H9 (cell line): ENCODE measurements at regions not wholly inside any gene's neighbourhood (a gene's known extent, or its start where the extent isn't known, plus 50 kb on each side); places are given as distances from the start of the nearest gene placed in this dataset.

Experiments used
- DNase-seq: peaks from one replicate; pipeline ENCODE4 v3.0.0-alpha.2; 2017
- H2AFZ ChIP-seq: one replicate; pipeline ENCODE4 v1.6.1; 2013; ENCODE audit warnings: mild to moderate bottlenecking, low read length, control low read depth, moderate library complexity
- H2AK5ac ChIP-seq: 2 replicates; pipeline ENCODE4 v1.6.1; 2013; ENCODE audit warnings: low read length, control low read depth, mixed read lengths; ENCODE audit not compliant: insufficient read length
- H2BK120ac ChIP-seq: one replicate; pipeline ENCODE4 v1.6.1; 2013; ENCODE audit warnings: low read depth, mild to moderate bottlenecking, low read length, control low read depth, inconsistent platforms; ENCODE audit not compliant: poor library complexity, severe bottlenecking
- H2BK12ac ChIP-seq: 2 replicates; pipeline ENCODE4 v1.6.1; 2013; ENCODE audit warnings: low read length, control low read depth, mixed read lengths, low read depth; ENCODE audit not compliant: insufficient read length
- H2BK15ac ChIP-seq: 2 replicates; pipeline ENCODE4 v1.6.1; 2013; ENCODE audit warnings: low read depth, low read length, control low read depth
- H2BK20ac ChIP-seq: one replicate; pipeline ENCODE4 v1.6.1; 2013; ENCODE audit warnings: low read depth, mild to moderate bottlenecking, low read length, control low read depth, inconsistent platforms; ENCODE audit not compliant: poor library complexity, severe bottlenecking
- H2BK5ac ChIP-seq: 2 replicates; pipeline ENCODE4 v1.6.1; 2013; ENCODE audit warnings: low read length, control low read depth, mixed read lengths; ENCODE audit not compliant: insufficient read length
- H3K14ac ChIP-seq: 2 replicates; pipeline ENCODE4 v1.6.1; 2013; ENCODE audit warnings: low read length, control low read depth; ENCODE audit not compliant: insufficient read depth
- H3K18ac ChIP-seq: 2 replicates; pipeline ENCODE4 v1.6.1; 2013; ENCODE audit warnings: low read depth, mild to moderate bottlenecking, mixed read lengths, low read length, control low read depth; ENCODE audit not compliant: insufficient read length
- H3K23ac ChIP-seq: 2 replicates; pipeline ENCODE4 v1.6.1; 2013; ENCODE audit warnings: low read length, control low read depth, mixed read lengths, low read depth; ENCODE audit not compliant: insufficient read length
- H3K23me2 ChIP-seq: 2 replicates; pipeline ENCODE4 v1.6.1; 2013; ENCODE audit warnings: low read depth, mild to moderate bottlenecking, mixed read lengths, low read length, control low read depth; ENCODE audit not compliant: insufficient read length, poor library complexity, severe bottlenecking
- H3K27ac ChIP-seq: 2 replicates; pipeline ENCODE4 v1.5.1; 2013; ENCODE audit warnings: low read length, control low read depth, mixed read lengths, low read depth; ENCODE audit not compliant: insufficient read length
- H3K27me3 ChIP-seq: 2 replicates; pipeline ENCODE4 v1.6.1; 2013; ENCODE audit warnings: low read length, control low read depth, inconsistent platforms; ENCODE audit not compliant: insufficient read depth
- H3K4ac ChIP-seq: 2 replicates; pipeline ENCODE4 v1.6.1; 2013; ENCODE audit warnings: low read depth, mild to moderate bottlenecking, control low read depth, inconsistent platforms, low read length, moderate library complexity
- H3K4me1 ChIP-seq: 2 replicates; pipeline ENCODE4 v1.6.1; 2013; ENCODE audit warnings: low read length, control low read depth, inconsistent platforms; ENCODE audit not compliant: insufficient read depth
- H3K4me2 ChIP-seq: 2 replicates; pipeline ENCODE4 v1.6.1; 2013; ENCODE audit warnings: low read length, control low read depth, mixed read lengths; ENCODE audit not compliant: insufficient read length, insufficient read depth
- H3K56ac ChIP-seq: 2 replicates; pipeline ENCODE4 v1.6.1; 2013; ENCODE audit warnings: low read depth, mild to moderate bottlenecking, mixed read lengths, low read length, control low read depth; ENCODE audit not compliant: insufficient read length
- H3K79me1 ChIP-seq: 2 replicates; pipeline ENCODE4 v1.6.1; 2013; ENCODE audit warnings: low read depth, mild to moderate bottlenecking, moderate library complexity, low read length, control low read depth, inconsistent platforms; ENCODE audit not compliant: insufficient read depth, poor library complexity, severe bottlenecking
- H3K79me2 ChIP-seq: 2 replicates; pipeline ENCODE4 v1.6.1; 2013; ENCODE audit warnings: low read length, control low read depth, inconsistent platforms; ENCODE audit not compliant: insufficient read depth
- H3K9ac ChIP-seq: 2 replicates; pipeline ENCODE4 v1.6.1; 2013; ENCODE audit warnings: low read length, control low read depth, mixed read lengths; ENCODE audit not compliant: insufficient read length; ENCODE audit errors: extremely low read depth
- H3K9me3 ChIP-seq: one replicate; pipeline ENCODE4 v1.6.1; 2013; ENCODE audit warnings: low read depth, low read length, inconsistent platforms; ENCODE audit not compliant: control insufficient read depth
- H3T11ph ChIP-seq: one replicate; pipeline ENCODE4 v1.6.1; 2013; ENCODE audit warnings: mild to moderate bottlenecking, low read length, control low read depth, inconsistent platforms
- H4K20me1 ChIP-seq: one replicate; pipeline ENCODE4 v1.6.1; 2013; ENCODE audit not compliant: control insufficient read depth, insufficient read length, insufficient read depth
- H4K5ac ChIP-seq: 2 replicates; pipeline ENCODE4 v1.6.1; 2013; ENCODE audit warnings: low read depth, mild to moderate bottlenecking, mixed read lengths, low read length, control low read depth; ENCODE audit not compliant: insufficient read length
- H4K8ac ChIP-seq: replicated peaks from 2 replicates; pipeline ENCODE4 v1.6.1; 2013; ENCODE audit warnings: low read length, control low read depth, mixed read lengths, low read depth; ENCODE audit not compliant: insufficient read length
- H4K91ac ChIP-seq: 2 replicates; pipeline ENCODE4 v1.6.1; 2013; ENCODE audit warnings: low read depth, mild to moderate bottlenecking, moderate library complexity, mixed read lengths, low read length, control low read depth; ENCODE audit not compliant: insufficient read length
- H3K27ac Mint-ChIP-seq, 3 experiments: 2 replicates in 2 of 3; 3 replicates in 1 of 3; pipeline ENCODE4 v1.8.0; 2020 to 2021; ENCODE audit warnings: mixed read lengths in 3 of 3, mild to moderate bottlenecking in 1 of 3, moderate library complexity in 1 of 3
- H3K27me3 Mint-ChIP-seq: 2 replicates; pipeline ENCODE4 v1.8.0; 2021; ENCODE audit warnings: low read depth, mild to moderate bottlenecking, moderate library complexity, mixed read lengths
- H3K36me3 Mint-ChIP-seq, 3 experiments: 2 replicates in 2 of 3; 3 replicates in 1 of 3; pipeline ENCODE4 v1.8.0; 2020 to 2021; ENCODE audit warnings: low read depth in 3 of 3, mixed read lengths in 3 of 3; ENCODE audit not compliant: insufficient read depth in 1 of 3
- H3K4me1 Mint-ChIP-seq, 2 experiments: 2 replicates each; pipeline ENCODE4 v1.8.0; 2020; ENCODE audit warnings: mixed read lengths in 2 of 2
- H3K4me3 Mint-ChIP-seq, 2 experiments: 2 replicates in 1 of 2; 3 replicates in 1 of 2; pipeline ENCODE4 v1.8.0; 2020 to 2021; ENCODE audit warnings: mild to moderate bottlenecking in 2 of 2, mixed read lengths in 2 of 2, moderate library complexity in 1 of 2
- H3K9me3 Mint-ChIP-seq, 2 experiments: 2 replicates in 1 of 2; 3 replicates in 1 of 2; pipeline ENCODE4 v1.8.0; 2020; ENCODE audit warnings: mild to moderate bottlenecking in 2 of 2, mixed read lengths in 2 of 2, moderate library complexity in 1 of 2
- CTCF ChIP-seq: fragments of 200-600 bp; sonication (generic); conservative IDR thresholded peaks from 3 replicates; pipeline ENCODE4 v1.8.0; 2021; ENCODE audit warnings: antibody characterized with exemption, mild to moderate bottlenecking
- WGBS: extraction: QIAGEN DNeasy Blood & Tissue Kit; methylation state at CpG from one replicate; pipeline ENCODE4 v1.1.7; 2013; ENCODE audit warnings: missing lambda C conversion rate, low lambda C conversion rate, mixed read lengths; ENCODE audit not compliant: insufficient read length; ENCODE audit errors: extremely low coverage; 5-methylcytosine and 5-hydroxymethylcytosine counted together

- H2BK15ac ChIP-seq: no peak overlapping the region
- H4K91ac ChIP-seq: no peak overlapping the region
- no peak overlapping the region for H3K23ac ChIP-seq
- no peak for TF ChIP-seq CTCF
- no CpG with 5 or more reads among the region's 3 CpGs for whole genome bisulfite sequencing
- Mint-ChIP-seq H3K9me3 (no peaks in the 10 kb centered on the region), H3K36me3 (no peaks in the 10 kb centered on the region), H3K4me3 (no peak overlapping the region), H3K27me3 (no peaks in the 10 kb centered on the region), H3K27ac (no peak overlapping the region), H3K4me1 (peaks cover 0 to 4% of the 10 kb centered on the region in 2 experiments; a peak in 1 of 4 replicates)
- H3K14ac ChIP-seq: no peak overlapping the region
- H2BK20ac ChIP-seq: no peak overlapping the region
- no peak overlapping the region for H3T11ph ChIP-seq
- H3K27ac ChIP-seq: no peak overlapping the region
- no peak overlapping the region for H3K4ac ChIP-seq
- no peaks in the 10 kb centered on the region for H3K79me1 ChIP-seq
- no peaks in the 10 kb centered on the region for H3K4me1 ChIP-seq
- no peak overlapping the region for H3K18ac ChIP-seq
- no peak overlapping the region for H4K5ac ChIP-seq
- no peak for DNase-seq
- no peak overlapping the region for H3K9ac ChIP-seq
- no peaks in the 10 kb centered on the region for H3K27me3 ChIP-seq
- H2BK12ac ChIP-seq: no peak overlapping the region
- H2BK120ac ChIP-seq: no peak overlapping the region
- H3K56ac ChIP-seq: no peak overlapping the region
- H2BK5ac ChIP-seq: no peak overlapping the region
- H2AFZ ChIP-seq: no peak overlapping the region
- H3K23me2 ChIP-seq: no peaks in the 10 kb centered on the region
- H4K20me1 ChIP-seq: no peaks in the 10 kb centered on the region
- H3K4me2 ChIP-seq: no peak overlapping the region
- no peak overlapping the region for H2AK5ac ChIP-seq
- H3K9me3 ChIP-seq: no peaks in the 10 kb centered on the region
- no peak overlapping the region for H4K8ac ChIP-seq
- no peaks in the 10 kb centered on the region for H3K79me2 ChIP-seq
These were observed 345.6 kb downstream of the PRELID2 start for GRCh38 chr5:145489516-145489915.
